IPS DF 6.9 (cell line): ENCODE measurements at regions not wholly inside any gene's neighbourhood (a gene's known extent, or its start where the extent isn't known, plus 50 kb on each side); places are given as distances from the start of the nearest gene placed in this dataset.
"Not testable (repeated sequence)": the region's sequence is repeated elsewhere in the genome, so short reads cannot be mapped to it uniquely, and the experiment has no call there.

Experiments used
- DNase-seq: peaks from one replicate; pipeline ENCODE4 v3.0.0-alpha.2; 2013; ENCODE audit warnings: low read depth, low spot score
- H3K27ac ChIP-seq: one replicate; pipeline ENCODE4 v1.5.1; 2013; ENCODE audit warnings: low read length, control low read depth
- H3K27me3 ChIP-seq: 2 replicates; pipeline ENCODE4 v1.6.1; 2013; ENCODE audit warnings: mild to moderate bottlenecking, low read length; ENCODE audit not compliant: control insufficient read depth, insufficient read depth
- H3K36me3 ChIP-seq: 2 replicates; pipeline ENCODE4 v1.6.1; 2013; ENCODE audit warnings: low read length; ENCODE audit not compliant: control insufficient read depth, insufficient read depth
- H3K4me1 ChIP-seq: 2 replicates; pipeline ENCODE4 v1.6.1; 2013; ENCODE audit warnings: low read length; ENCODE audit not compliant: control insufficient read depth, insufficient read depth
- H3K4me3 ChIP-seq: 2 replicates; pipeline ENCODE4 v1.5.1; 2013; ENCODE audit warnings: mild to moderate bottlenecking, low read length
- H3K9me3 ChIP-seq: 2 replicates; pipeline ENCODE4 v1.6.1; 2013; ENCODE audit warnings: low read length, inconsistent platforms; ENCODE audit not compliant: control insufficient read depth, insufficient read depth
- WGBS: extraction: QIAGEN DNeasy Blood & Tissue Kit; methylation state at CpG from one replicate; pipeline ENCODE4 v1.1.7; 2013; ENCODE audit warnings: mixed read lengths, missing lambda C conversion rate; ENCODE audit not compliant: insufficient read length, insufficient coverage; 5-methylcytosine and 5-hydroxymethylcytosine counted together

DNA sequence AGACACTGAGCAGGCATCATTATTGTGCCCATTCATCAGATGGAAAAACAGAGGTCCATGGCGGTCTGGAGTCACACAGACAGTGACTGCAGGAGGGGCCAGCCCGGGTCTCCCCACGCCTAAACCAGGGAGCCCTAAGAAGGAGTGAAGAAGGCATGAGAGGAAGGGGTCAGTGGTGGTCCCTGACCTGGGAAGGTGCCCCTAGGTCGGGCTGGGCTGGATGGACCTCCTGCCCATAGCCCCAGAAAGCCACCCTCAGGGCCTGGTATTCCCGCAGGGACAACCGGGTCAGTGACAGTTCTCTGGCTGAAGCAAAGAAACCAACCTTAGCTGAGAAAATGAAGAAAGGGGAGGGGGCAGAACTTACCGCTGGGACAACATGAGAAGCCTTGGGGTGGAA is 163.4 kb upstream of the C1orf174 start:
- peaks cover 28% of the 10 kb centered on the region for H3K9me3 ChIP-seq
- H3K27me3 ChIP-seq = no peaks in the 10 kb centered on the region
- H3K27ac ChIP-seq = no peak overlapping the region
- no CpG with 5 or more reads among the region's 7 CpGs for WGBS
- no peak overlapping the region for H3K4me3 ChIP-seq
- no peaks in the 10 kb centered on the region; the same call in 1 of the 2 replicates for H3K4me1 ChIP-seq
- H3K36me3 ChIP-seq = no peaks in the 10 kb centered on the region
- no peak for DNase-seq

DNA sequence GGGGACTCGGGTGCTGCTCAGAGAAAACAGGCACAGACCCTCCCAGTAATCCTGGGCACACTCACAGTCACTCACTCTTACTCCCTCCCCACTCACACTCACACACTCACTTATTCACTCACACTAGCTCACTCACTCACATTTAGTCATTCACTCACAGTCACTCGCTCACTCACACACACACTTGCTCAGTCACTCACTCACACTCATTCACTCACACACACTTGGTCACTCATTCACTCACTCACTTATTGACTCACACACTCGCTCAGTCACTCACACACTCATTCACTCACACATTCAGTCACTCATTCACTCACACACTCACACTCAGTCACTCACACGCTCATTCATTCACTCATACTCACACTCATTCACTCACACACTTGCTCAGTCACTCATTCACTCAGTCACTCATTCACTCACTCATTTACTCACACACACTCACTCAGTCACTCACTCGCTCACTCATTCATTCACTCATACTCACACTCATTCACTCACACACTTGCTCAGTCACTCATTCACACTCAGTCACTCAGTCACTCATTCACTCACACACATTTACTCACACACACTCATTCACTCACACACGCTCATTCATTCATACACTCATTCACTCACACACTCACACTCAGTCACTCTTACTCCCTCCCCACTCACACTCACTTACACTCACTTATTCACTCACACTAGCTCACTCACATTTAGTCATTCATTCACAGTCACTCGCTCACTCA is 164.2 kb upstream of the C1orf174 start:
- DNase-seq = no peak
- no peaks in the 10 kb centered on the region; the same call in 1 of the 2 replicates for H3K4me1 ChIP-seq

DNA sequence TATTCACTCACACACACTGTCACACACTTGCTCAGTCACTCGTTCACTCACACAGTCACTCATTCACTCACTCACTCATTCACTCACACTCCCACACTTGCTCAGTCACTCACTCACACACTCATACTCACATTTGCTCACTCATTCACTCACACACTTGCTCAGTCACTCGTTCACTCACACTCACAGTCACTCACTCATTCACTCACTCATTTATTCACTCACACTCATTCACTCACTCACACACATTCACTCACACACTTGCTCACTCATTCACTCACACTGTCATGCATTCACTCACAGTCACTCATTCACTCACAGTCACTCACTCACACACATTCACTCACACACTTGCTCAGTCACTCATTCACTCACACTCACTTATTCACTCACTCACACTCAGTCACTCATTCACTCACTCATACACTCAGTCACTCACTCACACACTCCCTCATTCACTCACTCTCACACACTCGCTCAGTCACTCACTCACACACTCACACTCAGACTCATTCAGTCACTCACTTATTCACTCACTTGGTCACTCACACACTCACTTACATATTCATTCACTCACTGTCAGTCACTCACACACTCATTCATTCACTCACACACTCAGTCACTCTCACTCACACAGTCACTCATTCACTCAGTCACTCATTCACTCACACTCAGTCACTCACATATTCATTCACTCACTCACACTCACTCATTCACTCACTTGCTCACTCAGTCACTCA is 167.0 kb upstream of the C1orf174 start:
- DNase-seq = no peak
- WGBS = 100% methylated on average over 1 of the region's 3 CpGs

More for the DNA sequence above, 164.2 kb upstream of the C1orf174 start:
- 100% methylated on average over 3 of the region's 7 CpGs for WGBS
- Histone ChIP-seq H3K9me3 (peaks cover 28% of the 10 kb centered on the region), H3K27ac (no peak overlapping the region), H3K4me3 (no peak overlapping the region), H3K36me3 (no peaks in the 10 kb centered on the region), H3K27me3 (no peaks in the 10 kb centered on the region)

GRCh38 chr1:4068076-4068475 is 168.0 kb upstream of the C1orf174 start:
- no CpG with 5 or more reads among the region's 8 CpGs for WGBS
- no peak overlapping the region for H3K27ac ChIP-seq
- no peaks in the 10 kb centered on the region for H3K4me1 ChIP-seq
- DNase-seq = no peak
- H3K27me3 ChIP-seq = no peaks in the 10 kb centered on the region
- H3K4me3 ChIP-seq = no peak overlapping the region
- peaks cover 21% of the 10 kb centered on the region for H3K9me3 ChIP-seq
- H3K36me3 ChIP-seq = no peaks in the 10 kb centered on the region

More for the DNA sequence above, 167.0 kb upstream of the C1orf174 start:
- no peaks in the 10 kb centered on the region; the same call in 1 of the 2 replicates for H3K4me1 ChIP-seq
- peaks cover 25% of the 10 kb centered on the region for H3K9me3 ChIP-seq
- H3K27ac ChIP-seq = no peak overlapping the region
- H3K27me3 ChIP-seq = no peaks in the 10 kb centered on the region
- H3K36me3 ChIP-seq = no peaks in the 10 kb centered on the region
- H3K4me3 ChIP-seq = no peak overlapping the region

DNA sequence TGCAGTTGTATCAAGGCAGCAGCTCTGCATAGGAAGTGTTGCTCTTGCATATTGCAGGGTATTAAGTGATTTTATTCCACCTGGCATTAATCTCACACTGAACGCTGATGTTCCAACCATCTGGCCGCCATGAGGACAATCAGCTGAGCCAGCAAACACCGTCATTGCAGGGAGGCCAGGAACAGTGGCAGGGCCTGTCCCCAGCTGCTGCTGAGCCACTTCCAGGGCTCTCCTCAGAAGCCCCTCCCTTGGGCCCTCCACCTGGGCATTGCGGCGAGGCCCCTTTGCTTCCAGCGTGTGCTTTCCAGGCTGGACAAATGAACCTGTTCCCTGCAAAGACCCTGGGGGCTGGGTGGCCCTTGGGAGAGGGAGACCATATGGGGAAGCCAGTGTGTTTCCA is 171.6 kb upstream of the C1orf174 start:
- no peak for DNase-seq
- no peaks in the 10 kb centered on the region for H3K27me3 ChIP-seq
- no peaks in the 10 kb centered on the region for H3K4me1 ChIP-seq
- peaks cover 26% of the 10 kb centered on the region for H3K9me3 ChIP-seq
- WGBS = no CpG with 5 or more reads among the region's 6 CpGs
- H3K27ac ChIP-seq = no peak overlapping the region
- no peaks in the 10 kb centered on the region for H3K36me3 ChIP-seq
- H3K4me3 ChIP-seq = no peak overlapping the region

DNA sequence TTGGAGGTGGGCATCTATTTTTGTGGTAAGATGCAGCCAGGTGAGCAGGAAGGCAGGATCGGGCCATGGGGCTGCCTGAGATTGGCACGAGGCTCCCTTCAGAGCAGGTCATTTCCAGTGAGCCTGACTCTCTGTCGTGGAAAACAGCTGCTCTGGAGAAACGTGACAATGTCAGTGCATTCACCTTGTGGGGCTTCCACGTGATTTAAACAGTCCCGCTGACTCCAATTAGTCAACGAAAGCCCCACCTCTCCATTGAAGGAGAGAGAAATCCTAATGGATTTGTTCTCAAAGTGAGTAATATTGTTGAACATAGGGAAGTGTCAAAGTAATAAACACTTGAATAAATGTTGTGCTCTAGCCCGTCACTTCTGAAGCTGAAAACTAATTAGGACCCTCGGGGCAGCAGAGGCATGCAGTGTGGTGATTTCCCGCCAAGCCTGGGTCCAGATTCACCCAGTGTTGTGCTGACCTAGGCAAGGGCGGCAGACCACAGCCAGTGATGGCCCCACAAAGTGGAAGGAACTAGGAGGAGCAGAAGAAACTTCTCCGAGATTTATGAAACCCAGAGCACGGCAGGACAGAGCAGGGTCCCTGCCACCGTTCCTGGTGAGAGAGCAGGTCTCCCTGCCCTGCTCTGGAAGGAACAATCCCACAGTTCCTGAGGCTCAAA is 172.5 kb upstream of the C1orf174 start:
- no peak overlapping the region for H3K27ac ChIP-seq
- no peaks in the 10 kb centered on the region for H3K27me3 ChIP-seq
- H3K9me3 ChIP-seq = peaks cover 25% of the 10 kb centered on the region
- no peak overlapping the region for H3K4me3 ChIP-seq
- H3K4me1 ChIP-seq = no peaks in the 10 kb centered on the region
- no peaks in the 10 kb centered on the region for H3K36me3 ChIP-seq
- no peak for DNase-seq
- no CpG with 5 or more reads among the region's 14 CpGs for WGBS

DNA sequence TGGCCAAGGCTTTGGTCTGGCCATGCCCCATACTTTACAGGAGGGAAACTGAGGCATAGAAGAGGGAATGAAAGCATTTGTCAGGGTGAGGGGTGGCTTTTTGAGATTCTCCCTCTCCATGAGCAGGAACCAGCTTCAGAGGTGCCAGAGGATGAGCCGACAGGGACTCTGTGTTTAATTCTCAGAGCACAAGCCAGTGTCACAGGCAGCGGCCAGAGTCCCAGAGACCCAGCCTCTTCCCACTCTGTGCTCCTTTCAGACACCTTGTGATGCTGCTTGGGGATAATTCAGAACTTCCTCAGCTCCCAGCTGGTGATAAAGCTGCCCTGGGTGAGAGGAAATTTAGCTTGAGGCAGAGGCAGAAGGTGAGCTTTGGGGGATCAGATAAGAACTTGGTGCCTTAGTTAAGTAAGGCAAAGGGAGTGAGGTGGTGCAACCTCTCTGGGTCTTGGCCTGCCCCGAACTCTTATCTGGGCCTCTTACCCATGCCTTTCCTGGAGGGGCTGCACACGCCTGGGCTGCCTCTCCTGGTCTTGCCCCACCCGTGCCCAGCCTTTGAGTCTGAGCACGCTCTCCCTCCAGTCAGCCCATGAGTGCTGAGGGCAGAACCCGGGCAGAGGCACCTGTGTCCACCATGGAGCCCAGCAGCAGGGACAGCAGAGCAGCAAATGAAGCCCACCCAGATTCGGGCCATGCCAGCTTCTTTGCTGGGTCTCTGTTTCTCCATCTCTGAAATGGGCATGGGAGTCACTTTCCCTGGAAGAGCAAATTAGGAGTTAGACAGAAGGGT is 175.6 kb upstream of the C1orf174 start:
- H3K9me3 ChIP-seq = peaks cover 21% of the 10 kb centered on the region
- no peak for DNase-seq
- H3K4me3 ChIP-seq = no peak overlapping the region

GRCh38 chr1:4076346-4076745 is 176.3 kb upstream of the C1orf174 start:
- no CpG with 5 or more reads among the region's 8 CpGs for WGBS
- no peaks in the 10 kb centered on the region for H3K27me3 ChIP-seq
- peaks cover 21% of the 10 kb centered on the region for H3K9me3 ChIP-seq
- no peak overlapping the region for H3K4me3 ChIP-seq
- H3K27ac ChIP-seq = no peak overlapping the region
- no peak for DNase-seq
- H3K36me3 ChIP-seq = no peaks in the 10 kb centered on the region
- H3K4me1 ChIP-seq = no peaks in the 10 kb centered on the region

More for the DNA sequence above, 175.6 kb upstream of the C1orf174 start:
- no CpG with 5 or more reads among the region's 8 CpGs for WGBS
- no peak overlapping the region for H3K27ac ChIP-seq
- no peaks in the 10 kb centered on the region for H3K27me3 ChIP-seq
- no peaks in the 10 kb centered on the region for H3K36me3 ChIP-seq
- H3K4me1 ChIP-seq = no peaks in the 10 kb centered on the region

GRCh38 chr1:4078091-4078962 is 178.3 kb upstream of the C1orf174 start:
- not testable (repeated sequence) for H3K27ac ChIP-seq, H3K27me3 ChIP-seq, H3K4me1 ChIP-seq, H3K4me3 ChIP-seq, DNase-seq, H3K36me3 ChIP-seq
- peaks cover 25% of the 10 kb centered on the region for H3K9me3 ChIP-seq
- WGBS = no CpG with 5 or more reads among the region's 24 CpGs
